Stimulated activated CD8-positive, alpha-beta memory T cell treated with anti-CD3 and anti-CD28 coated beads, Interleukin-7, amount 100 ng/mL, for 48 hours (primary cell): ENCODE measurements at regions not wholly inside any gene's neighbourhood (a gene's known extent, or its start where the extent isn't known, plus 50 kb on each side); places are given as distances from the start of the nearest gene placed in this dataset.

ENCODE experiments used
- DNase-seq, 2 donors: peaks; one replicate each; pipeline ENCODE4 v3.0.0-alpha.2; 2020; ENCODE audit warnings: low read depth in 1 of 2; ENCODE audit errors: extremely low read depth in 1 of 2

GRCh38 chr3:101172516-101172915 is 147.9 kb downstream of the IMPG2 start:
- DNase-seq, result no peak

- DNase-seq, result peak in 1 of 2 donors; percentile 10
Measured at GRCh38 chr3:101171681-101172191, 148.6 kb downstream of the IMPG2 start.

GRCh38 chr3:101170806-101171558 is 149.4 kb downstream of the IMPG2 start:
- no peak for DNase-seq

GRCh38 chr3:101170062-101170771 is 150.2 kb downstream of the IMPG2 start:
- DNase-seq, result no peak

- no peak for DNase-seq
Measured at GRCh38 chr3:101169516-101169915, 150.9 kb downstream of the IMPG2 start.

GRCh38 chr3:101167376-101167775 is 153.0 kb downstream of the IMPG2 start:
- no peak for DNase-seq

- DNase-seq, result no peak
Measured at GRCh38 chr3:101166150-101166549, 154.2 kb downstream of the IMPG2 start.

- DNase-seq, result no peak
Measured at GRCh38 chr3:101163554-101163953, 156.8 kb downstream of the IMPG2 start.

- no peak for DNase-seq
Measured at GRCh38 chr3:101159478-101159877, 160.9 kb downstream of the IMPG2 start.

GRCh38 chr3:101158374-101158773 is 162.0 kb downstream of the IMPG2 start:
- no peak for DNase-seq

GRCh38 chr3:101156787-101157345 is 163.5 kb downstream of the IMPG2 start:
- no peak for DNase-seq

GRCh38 chr3:101155825-101156224 is 162.6 kb upstream of the ABI3BP start:
- DNase-seq, result no peak

GRCh38 chr3:101154401-101154800 is 161.2 kb upstream of the ABI3BP start:
- DNase-seq, result no peak

- no peak for DNase-seq
Measured at GRCh38 chr3:101151286-101151913, 158.2 kb upstream of the ABI3BP start.

GRCh38 chr3:101150504-101150903 is 157.3 kb upstream of the ABI3BP start:
- DNase-seq, result no peak

GRCh38 chr3:101149707-101150106 is 156.5 kb upstream of the ABI3BP start:
- DNase-seq, result no peak

GRCh38 chr3:101149251-101149650 is 156.0 kb upstream of the ABI3BP start:
- DNase-seq, result no peak

- DNase-seq, result no peak
Measured at GRCh38 chr3:101148001-101148400, 154.8 kb upstream of the ABI3BP start.

GRCh38 chr3:101146946-101147345 is 153.7 kb upstream of the ABI3BP start:
- DNase-seq, result no peak

GRCh38 chr3:101144105-101144504 is 150.9 kb upstream of the ABI3BP start:
- no peak for DNase-seq

GRCh38 chr3:101143012-101143411 is 149.8 kb upstream of the ABI3BP start:
- no peak for DNase-seq
